ENCODE measurements at regions not wholly inside any gene's neighbourhood (a gene's known extent, or its start where the extent isn't known, plus 50 kb on each side); places are given as distances from the start of the nearest gene placed in this dataset.
"Not testable (repeated sequence)": the region's sequence is repeated elsewhere in the genome, so short reads cannot be mapped to it uniquely, and the experiment has no call there.

DNA sequence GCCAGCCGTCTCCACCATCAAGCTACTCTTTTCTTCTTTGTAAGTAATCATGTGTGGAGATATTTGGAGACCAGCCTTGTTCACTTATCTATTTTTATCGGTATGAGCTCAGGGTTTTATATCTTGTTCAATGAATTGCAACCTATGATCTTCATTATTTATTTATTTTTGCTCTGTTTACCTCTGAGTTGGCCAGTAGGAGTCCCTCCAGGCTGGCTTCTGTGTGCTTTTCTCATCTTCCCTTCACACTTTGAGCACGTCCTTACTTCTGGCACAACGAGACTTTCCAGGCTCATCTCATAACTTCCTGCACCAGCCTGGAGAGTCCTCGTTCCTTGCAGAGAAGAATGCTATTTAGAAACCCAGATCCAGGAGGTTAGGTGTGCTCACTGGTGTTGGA lies 375.8 kb upstream of the PODXL start:
- no peaks in the 10 kb centered on the region for H3K9me3 ChIP-seq (ENCODE audit: control insufficient read depth in 3 of 3, low read length in 3 of 3)
- H3K4me3 ChIP-seq (ENCODE audit: low read length in 3 of 3) = no peak overlapping the region
- H3K4me1 ChIP-seq (ENCODE audit: control insufficient read depth in 3 of 3, insufficient read depth in 3 of 3, low read length in 3 of 3) = peaks cover 0 to 6% (median 3%) of the 10 kb centered on the region in 3 donors
- H3K27me3 ChIP-seq (ENCODE audit: control insufficient read depth in 3 of 3, insufficient read depth in 3 of 3, low read length in 3 of 3) = peaks cover 5 to 14% (median 7%) of the 10 kb centered on the region in 3 donors
- H3K27ac ChIP-seq (ENCODE audit: low read depth, low read length) = no peak overlapping the region
- no peaks in the 10 kb centered on the region for H3K36me3 ChIP-seq (ENCODE audit: control insufficient read depth in 3 of 3, insufficient read depth in 3 of 3, low read length in 3 of 3)
- no peak overlapping the region for H3K9ac ChIP-seq (ENCODE audit: low read depth in 1 of 3, low read length in 3 of 3)

DNA sequence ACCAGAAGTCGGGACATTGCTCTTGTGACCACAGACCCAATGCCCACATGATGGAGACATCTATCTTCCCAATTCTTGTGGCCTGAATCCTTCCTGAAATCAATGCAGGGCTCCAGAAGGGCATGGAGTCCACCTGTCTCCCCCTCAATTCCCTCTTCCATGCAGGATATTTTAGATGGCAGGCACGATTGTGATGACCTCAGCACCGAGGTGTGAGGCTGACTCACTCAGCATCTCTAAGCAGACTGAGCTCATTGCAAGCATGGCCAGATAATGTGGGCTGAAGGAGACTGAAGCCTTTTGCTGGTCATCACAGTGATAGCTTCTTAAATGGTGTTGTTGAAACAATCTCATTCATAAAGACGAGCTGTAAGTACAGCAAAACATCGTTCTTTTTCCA lies 374.9 kb upstream of the PODXL start:
- Histone ChIP-seq H3K4me1 (ENCODE audit: control insufficient read depth in 3 of 3, insufficient read depth in 3 of 3, low read length in 3 of 3) (peaks cover 0 to 6% (median 3%) of the 10 kb centered on the region in 3 donors), H3K9ac (ENCODE audit: low read depth in 1 of 3, low read length in 3 of 3) (no peak overlapping the region)

DNA sequence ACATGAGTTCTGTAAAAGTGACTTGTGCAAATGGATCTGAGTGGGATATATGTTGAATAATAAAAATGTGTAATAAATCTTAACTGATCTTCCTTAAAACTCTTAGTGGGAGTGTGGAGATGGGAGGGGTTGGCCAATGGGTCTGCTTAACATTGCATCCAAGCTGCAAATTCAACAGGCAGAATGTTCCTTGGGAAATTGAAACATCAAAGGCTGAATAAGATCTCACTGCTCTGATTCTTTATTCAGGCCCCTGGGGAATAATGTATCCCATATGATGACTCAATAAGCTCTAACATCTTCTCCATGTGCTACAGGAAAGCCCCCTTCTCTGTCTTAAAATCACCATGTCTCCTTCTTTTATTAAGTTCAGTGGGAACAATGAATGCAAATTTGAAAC lies 373.2 kb upstream of the PODXL start:
- Histone ChIP-seq H3K9me3 (ENCODE audit: control insufficient read depth in 3 of 3, low read length in 3 of 3) (no peaks in the 10 kb centered on the region), H3K4me3 (ENCODE audit: low read length in 3 of 3) (no peak overlapping the region), H3K4me1 (ENCODE audit: control insufficient read depth in 3 of 3, insufficient read depth in 3 of 3, low read length in 3 of 3) (peaks cover 0 to 5% (median 1%) of the 10 kb centered on the region in 3 donors), H3K36me3 (ENCODE audit: control insufficient read depth in 3 of 3, insufficient read depth in 3 of 3, low read length in 3 of 3) (no peaks in the 10 kb centered on the region), H3K27ac (ENCODE audit: low read depth, low read length) (no peak overlapping the region), H3K9ac (ENCODE audit: low read depth in 1 of 3, low read length in 3 of 3) (no peak overlapping the region), H3K27me3 (ENCODE audit: control insufficient read depth in 3 of 3, insufficient read depth in 3 of 3, low read length in 3 of 3) (peaks cover 5 to 17% (median 7%) of the 10 kb centered on the region in 3 donors)

More for the DNA sequence above, 374.9 kb upstream of the PODXL start:
- H3K36me3 ChIP-seq (ENCODE audit: control insufficient read depth in 3 of 3, insufficient read depth in 3 of 3, low read length in 3 of 3) = no peaks in the 10 kb centered on the region
- peaks cover 5 to 17% (median 7%) of the 10 kb centered on the region in 3 donors for H3K27me3 ChIP-seq (ENCODE audit: control insufficient read depth in 3 of 3, insufficient read depth in 3 of 3, low read length in 3 of 3)
- H3K4me3 ChIP-seq (ENCODE audit: low read length in 3 of 3) = no peak overlapping the region
- H3K27ac ChIP-seq (ENCODE audit: low read depth, low read length) = no peak overlapping the region
- H3K9me3 ChIP-seq (ENCODE audit: control insufficient read depth in 3 of 3, low read length in 3 of 3) = no peaks in the 10 kb centered on the region

DNA sequence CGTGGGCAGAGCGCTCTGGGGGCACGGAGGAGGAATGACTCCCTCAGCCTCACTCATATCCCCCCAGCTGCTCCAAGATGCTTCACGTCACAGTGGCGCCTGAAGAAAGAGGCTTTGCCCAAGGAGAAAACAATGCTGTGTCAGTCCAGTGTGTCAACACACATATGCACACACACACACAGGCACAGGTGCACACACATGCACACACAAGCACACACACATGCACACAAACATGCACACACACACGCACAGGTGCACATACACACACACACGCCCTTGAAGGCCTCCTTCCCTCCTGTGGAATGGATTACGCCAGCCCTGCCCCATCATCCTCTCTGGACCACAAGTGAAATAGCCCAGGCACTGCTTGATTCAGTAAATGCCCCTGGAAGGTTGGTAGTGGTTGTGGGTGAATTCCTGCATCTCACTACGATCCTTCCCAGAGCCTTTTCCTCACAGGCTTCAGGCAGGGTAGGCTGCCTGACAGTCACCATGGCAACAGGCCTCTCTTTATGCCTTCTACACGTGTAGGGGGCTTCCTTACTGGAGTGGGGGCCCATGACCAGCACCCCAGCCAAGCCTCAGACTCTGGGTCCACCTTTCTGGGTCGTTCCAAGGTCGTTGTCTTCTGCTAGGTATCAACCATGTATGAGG lies 371.5 kb upstream of the PODXL start:
- H3K27me3 ChIP-seq (ENCODE audit: control insufficient read depth in 3 of 3, insufficient read depth in 3 of 3, low read length in 3 of 3) = peaks cover 5 to 17% (median 7%) of the 10 kb centered on the region in 3 donors
- no peak overlapping the region for H3K27ac ChIP-seq (ENCODE audit: low read depth, low read length)
- H3K4me1 ChIP-seq (ENCODE audit: control insufficient read depth in 3 of 3, insufficient read depth in 3 of 3, low read length in 3 of 3) = no peaks in the 10 kb centered on the region
- no peaks in the 10 kb centered on the region for H3K36me3 ChIP-seq (ENCODE audit: control insufficient read depth in 3 of 3, insufficient read depth in 3 of 3, low read length in 3 of 3)
- no peak overlapping the region for H3K9ac ChIP-seq (ENCODE audit: low read depth in 1 of 3, low read length in 3 of 3)
- no peaks in the 10 kb centered on the region for H3K9me3 ChIP-seq (ENCODE audit: control insufficient read depth in 3 of 3, low read length in 3 of 3)
- H3K4me3 ChIP-seq (ENCODE audit: low read length in 3 of 3) = no peak overlapping the region

DNA sequence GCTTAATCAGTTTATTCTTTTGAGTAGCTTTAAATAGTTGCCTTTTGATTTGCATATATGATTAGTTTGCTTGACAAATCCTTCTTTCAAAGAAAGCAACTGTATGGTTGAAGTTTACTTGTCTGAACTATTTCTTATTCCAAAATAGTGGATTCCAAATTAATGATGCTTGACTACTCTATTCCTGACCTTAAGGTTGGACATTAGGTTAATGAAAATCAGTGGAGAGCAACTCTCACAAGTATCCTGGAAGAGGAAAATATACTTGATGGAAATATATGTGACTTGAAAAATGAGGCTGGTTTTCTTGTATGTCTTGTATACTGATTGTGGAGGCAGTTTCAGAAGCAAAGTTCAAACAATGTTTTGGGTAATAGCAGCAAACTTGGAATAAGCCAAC lies 369.2 kb upstream of the PODXL start:
- Histone ChIP-seq H3K36me3 (ENCODE audit: control insufficient read depth in 3 of 3, insufficient read depth in 3 of 3, low read length in 3 of 3) (no peaks in the 10 kb centered on the region), H3K9me3 (ENCODE audit: control insufficient read depth in 3 of 3, low read length in 3 of 3) (no peaks in the 10 kb centered on the region), H3K27me3 (ENCODE audit: control insufficient read depth in 3 of 3, insufficient read depth in 3 of 3, low read length in 3 of 3) (peaks cover 0 to 12% (median 7%) of the 10 kb centered on the region in 3 donors), H3K4me3 (ENCODE audit: low read length in 3 of 3) (no peak overlapping the region), H3K4me1 (ENCODE audit: control insufficient read depth in 3 of 3, insufficient read depth in 3 of 3, low read length in 3 of 3) (no peaks in the 10 kb centered on the region), H3K9ac (ENCODE audit: low read depth in 1 of 3, low read length in 3 of 3) (no peak overlapping the region), H3K27ac (ENCODE audit: low read depth, low read length) (no peak overlapping the region)

DNA sequence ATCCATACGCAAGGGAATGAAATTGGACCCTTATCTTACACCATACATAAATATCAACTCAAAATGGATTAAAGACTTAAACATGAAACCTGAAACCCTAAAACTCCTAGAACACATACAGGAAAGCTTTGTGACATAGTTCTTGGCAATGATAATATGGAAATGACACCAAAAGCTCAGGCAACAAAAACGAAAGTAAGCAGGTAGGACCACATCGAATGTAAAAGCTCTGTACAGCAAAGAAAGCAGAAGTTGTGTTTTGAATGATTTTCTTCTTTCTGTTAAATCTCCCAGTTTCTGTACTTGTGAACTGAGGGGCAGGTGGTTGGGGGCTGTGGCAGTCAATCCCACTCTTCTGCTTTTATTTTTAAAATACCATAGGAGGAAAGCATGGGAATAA lies 368.4 kb upstream of the PODXL start:
- no peaks in the 10 kb centered on the region for H3K36me3 ChIP-seq (ENCODE audit: control insufficient read depth in 3 of 3, insufficient read depth in 3 of 3, low read length in 3 of 3)
- peaks cover 0 to 6% (median 3%) of the 10 kb centered on the region in 3 donors for H3K27me3 ChIP-seq (ENCODE audit: control insufficient read depth in 3 of 3, insufficient read depth in 3 of 3, low read length in 3 of 3)
- H3K4me3 ChIP-seq (ENCODE audit: low read length in 3 of 3) = no peak overlapping the region
- H3K9me3 ChIP-seq (ENCODE audit: control insufficient read depth in 3 of 3, low read length in 3 of 3) = no peaks in the 10 kb centered on the region
- H3K4me1 ChIP-seq (ENCODE audit: control insufficient read depth in 3 of 3, insufficient read depth in 3 of 3, low read length in 3 of 3) = no peaks in the 10 kb centered on the region
- H3K9ac ChIP-seq (ENCODE audit: low read depth in 1 of 3, low read length in 3 of 3) = no peak overlapping the region
- no peak overlapping the region for H3K27ac ChIP-seq (ENCODE audit: low read depth, low read length)

DNA sequence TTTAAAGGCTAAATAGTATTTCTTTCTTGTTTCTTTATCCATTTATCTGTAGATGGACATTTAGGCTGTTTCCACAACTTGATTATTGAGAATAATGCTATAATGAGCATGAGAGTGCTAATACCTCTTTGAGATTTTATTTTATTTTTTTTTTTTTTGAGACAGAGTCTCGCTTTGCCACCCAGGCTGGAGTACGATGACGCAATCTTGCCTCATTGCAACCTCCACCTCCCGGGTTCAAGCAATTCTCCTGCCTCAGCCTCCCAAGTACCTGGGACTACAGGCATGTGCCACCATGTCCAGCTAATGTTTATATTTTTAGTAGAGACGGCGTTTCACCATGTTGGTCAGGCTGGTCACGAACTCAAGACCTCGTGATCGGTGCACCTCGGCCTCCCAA lies 366.5 kb upstream of the PODXL start:
- not testable (repeated sequence) for H3K9ac ChIP-seq (ENCODE audit: low read depth in 1 of 3, low read length in 3 of 3); H3K27ac ChIP-seq (ENCODE audit: low read depth, low read length); H3K4me1 ChIP-seq (ENCODE audit: control insufficient read depth in 3 of 3, insufficient read depth in 3 of 3, low read length in 3 of 3); H3K27me3 ChIP-seq (ENCODE audit: control insufficient read depth in 3 of 3, insufficient read depth in 3 of 3, low read length in 3 of 3); H3K9me3 ChIP-seq (ENCODE audit: control insufficient read depth in 3 of 3, low read length in 3 of 3); H3K4me3 ChIP-seq (ENCODE audit: low read length in 3 of 3); H3K36me3 ChIP-seq (ENCODE audit: control insufficient read depth in 3 of 3, insufficient read depth in 3 of 3, low read length in 3 of 3)

DNA sequence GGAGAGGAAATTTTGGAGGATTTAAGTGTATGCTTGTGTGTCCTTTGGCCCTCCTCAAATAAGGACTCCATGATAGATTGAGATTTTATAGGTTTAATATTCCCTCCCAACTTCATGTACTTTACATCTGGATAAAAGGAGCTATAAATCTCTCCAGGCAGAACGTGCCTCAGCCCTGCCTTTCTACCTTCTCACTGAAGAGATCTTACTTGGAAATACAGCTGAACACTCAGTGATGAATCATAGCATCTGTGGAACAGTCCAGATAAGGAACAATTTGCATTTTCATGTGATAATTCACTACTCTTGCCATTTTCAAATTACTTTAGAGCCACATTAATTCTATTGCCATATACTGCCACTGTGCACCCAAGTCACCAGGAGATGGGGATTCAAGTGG lies 364.6 kb upstream of the PODXL start:
- Histone ChIP-seq H3K4me3 (ENCODE audit: low read length in 3 of 3) (no peak overlapping the region), H3K9ac (ENCODE audit: low read depth in 1 of 3, low read length in 3 of 3) (no peak overlapping the region), H3K27me3 (ENCODE audit: control insufficient read depth in 3 of 3, insufficient read depth in 3 of 3, low read length in 3 of 3) (no peaks in the 10 kb centered on the region), H3K9me3 (ENCODE audit: control insufficient read depth in 3 of 3, low read length in 3 of 3) (no peaks in the 10 kb centered on the region), H3K36me3 (ENCODE audit: control insufficient read depth in 3 of 3, insufficient read depth in 3 of 3, low read length in 3 of 3) (no peaks in the 10 kb centered on the region), H3K27ac (ENCODE audit: low read depth, low read length) (no peak overlapping the region), H3K4me1 (ENCODE audit: control insufficient read depth in 3 of 3, insufficient read depth in 3 of 3, low read length in 3 of 3) (no peaks in the 10 kb centered on the region)

DNA sequence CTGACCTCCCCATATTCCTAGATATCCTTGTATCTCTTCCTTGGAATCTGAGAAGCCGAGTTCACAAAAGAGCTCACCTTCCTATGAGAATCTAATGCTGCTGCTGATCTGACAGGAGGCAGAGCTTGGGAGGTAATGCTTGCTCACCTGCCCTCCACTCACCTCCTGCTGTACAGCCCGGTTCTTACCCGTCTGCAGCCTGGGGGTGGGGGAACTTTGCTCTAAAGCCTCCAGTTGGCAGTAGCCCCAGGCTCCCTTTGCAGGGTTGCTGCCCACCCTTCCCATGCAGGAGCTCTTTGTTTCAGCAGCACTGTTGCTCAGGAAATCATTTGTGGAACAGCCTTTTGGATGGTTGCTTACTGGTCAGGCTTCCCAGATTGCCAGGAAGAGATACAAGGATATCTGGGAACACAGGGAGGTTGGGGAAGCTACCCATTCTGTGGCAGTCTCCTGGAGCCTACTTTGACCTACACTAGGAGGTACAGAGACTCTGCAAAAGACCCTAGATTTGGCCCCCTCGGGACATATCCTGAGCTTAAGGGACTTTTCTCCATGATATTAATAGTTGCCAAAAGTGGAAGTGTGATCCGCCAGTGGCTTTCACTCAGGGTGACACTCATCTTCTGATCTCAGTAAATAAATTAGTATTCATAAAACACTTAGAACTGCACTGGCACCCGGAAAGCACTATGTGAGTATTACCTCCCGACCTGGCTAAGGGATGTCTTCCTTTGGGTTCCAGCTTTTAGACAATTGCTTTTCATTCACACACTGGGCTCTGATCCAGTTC lies 363.7 kb upstream of the PODXL start:
- Histone ChIP-seq H3K4me3 (ENCODE audit: low read length in 3 of 3) (no peak overlapping the region), H3K4me1 (ENCODE audit: control insufficient read depth in 3 of 3, insufficient read depth in 3 of 3, low read length in 3 of 3) (no peaks in the 10 kb centered on the region), H3K27ac (ENCODE audit: low read depth, low read length) (no peak overlapping the region), H3K27me3 (ENCODE audit: control insufficient read depth in 3 of 3, insufficient read depth in 3 of 3, low read length in 3 of 3) (no peaks in the 10 kb centered on the region), H3K36me3 (ENCODE audit: control insufficient read depth in 3 of 3, insufficient read depth in 3 of 3, low read length in 3 of 3) (no peaks in the 10 kb centered on the region), H3K9ac (ENCODE audit: low read depth in 1 of 3, low read length in 3 of 3) (no peak overlapping the region), H3K9me3 (ENCODE audit: control insufficient read depth in 3 of 3, low read length in 3 of 3) (no peaks in the 10 kb centered on the region)

DNA sequence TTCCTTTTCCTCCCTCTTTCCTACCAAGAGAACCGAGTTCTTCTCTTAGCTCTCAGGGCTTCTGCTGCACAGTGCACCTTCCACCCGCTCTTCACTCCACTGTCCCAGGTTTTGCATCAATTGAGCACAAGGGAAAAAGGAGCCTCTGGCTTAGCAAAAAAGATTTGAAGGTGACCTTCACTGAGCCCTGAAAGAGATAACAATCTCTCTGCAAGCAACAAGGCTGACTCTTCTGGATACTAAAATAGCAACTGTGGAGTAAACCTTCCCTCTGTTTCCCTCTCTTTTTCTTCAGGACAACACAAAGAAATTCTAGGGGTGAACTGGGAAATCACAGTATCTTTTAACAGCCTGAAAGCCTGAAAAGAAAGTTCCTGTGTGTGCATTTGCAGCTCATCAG lies 354.7 kb upstream of the PODXL start:
- no peaks in the 10 kb centered on the region for H3K36me3 ChIP-seq (ENCODE audit: control insufficient read depth in 3 of 3, insufficient read depth in 3 of 3, low read length in 3 of 3)
- H3K9me3 ChIP-seq (ENCODE audit: control insufficient read depth in 3 of 3, low read length in 3 of 3) = no peaks in the 10 kb centered on the region
- H3K27ac ChIP-seq (ENCODE audit: low read depth, low read length) = no peak overlapping the region
- H3K27me3 ChIP-seq (ENCODE audit: control insufficient read depth in 3 of 3, insufficient read depth in 3 of 3, low read length in 3 of 3) = peaks cover 29 to 30% (median 29%) of the 10 kb centered on the region in 3 donors
- H3K9ac ChIP-seq (ENCODE audit: low read depth in 1 of 3, low read length in 3 of 3) = no peak overlapping the region
- no peaks in the 10 kb centered on the region for H3K4me1 ChIP-seq (ENCODE audit: control insufficient read depth in 3 of 3, insufficient read depth in 3 of 3, low read length in 3 of 3)
- no peak overlapping the region for H3K4me3 ChIP-seq (ENCODE audit: low read length in 3 of 3)

Data from skeletal muscle tissue (tissue), 3 donors.